ENCODE measurements at regions not wholly inside any gene's neighbourhood (a gene's known extent, or its start where the extent isn't known, plus 50 kb on each side); places are given as distances from the start of the nearest gene placed in this dataset.
A peak's percentile ranks its signal among the peaks of the same experiment; 100 is the strongest.

GRCh38 chr3:27945229-27945628 lies 223.1 kb upstream of the EOMES start:
- DNase-seq, result no peak

GRCh38 chr3:27960133-27960532 lies 238.0 kb upstream of the EOMES start:
- peak; percentile 49 for DNase-seq

GRCh38 chr3:27963519-27963918 lies 241.4 kb upstream of the EOMES start:
- DNase-seq, result no peak

- no peak for DNase-seq
Measured at GRCh38 chr3:27971600-27971999, 249.5 kb upstream of the EOMES start.

GRCh38 chr3:27976933-27977332 lies 254.8 kb upstream of the EOMES start:
- DNase-seq, result peak; percentile 54

DNA sequence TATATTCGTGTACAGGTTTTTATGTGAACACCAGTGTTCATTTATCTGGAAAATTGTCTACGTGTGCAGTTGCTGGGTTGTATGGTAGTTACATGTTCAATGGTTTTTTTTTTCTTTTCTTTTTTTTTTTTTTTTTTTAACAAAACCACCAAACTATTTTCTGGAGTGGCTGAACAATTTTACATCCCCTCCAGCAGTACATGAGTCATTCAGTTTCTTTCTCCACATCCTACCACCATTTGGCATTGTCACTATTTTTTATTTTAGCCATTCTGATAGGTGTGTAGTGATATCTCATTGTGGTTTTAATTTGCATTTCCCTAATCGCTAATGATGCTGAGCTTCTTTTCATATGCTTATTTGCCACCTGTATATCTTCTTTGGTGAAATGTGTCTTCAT lies 256.3 kb upstream of the EOMES start:
- DNase-seq, result peak; percentile 26

GRCh38 chr3:27985369-27986035 lies 255.9 kb upstream of the CMC1 start:
- peak; percentile 50 for DNase-seq

- DNase-seq, result no peak
Measured at GRCh38 chr3:27986234-27986879, 255.1 kb upstream of the CMC1 start.

- no peak for DNase-seq
Measured at GRCh38 chr3:27990324-27990723, 251.1 kb upstream of the CMC1 start.

DNA sequence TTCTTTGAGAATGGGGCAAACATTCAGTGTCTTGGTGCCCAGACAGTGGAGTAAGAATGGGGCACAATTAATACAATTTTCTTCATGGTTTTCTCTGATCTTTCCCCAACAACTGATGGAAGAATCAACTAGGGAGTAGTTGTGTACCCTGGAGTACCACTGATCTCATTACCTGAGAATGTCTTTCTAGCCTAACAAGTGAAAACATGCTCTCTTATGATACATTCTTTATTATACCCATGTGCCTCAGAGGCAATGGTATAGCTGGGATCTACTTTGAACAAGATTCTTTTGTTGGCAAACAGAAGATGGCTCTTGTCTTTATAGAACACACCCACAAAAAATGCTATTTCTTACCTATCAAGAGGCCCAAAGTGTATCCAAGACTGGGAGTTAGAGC lies 250.6 kb upstream of the CMC1 start:
- no peak for DNase-seq

DNA sequence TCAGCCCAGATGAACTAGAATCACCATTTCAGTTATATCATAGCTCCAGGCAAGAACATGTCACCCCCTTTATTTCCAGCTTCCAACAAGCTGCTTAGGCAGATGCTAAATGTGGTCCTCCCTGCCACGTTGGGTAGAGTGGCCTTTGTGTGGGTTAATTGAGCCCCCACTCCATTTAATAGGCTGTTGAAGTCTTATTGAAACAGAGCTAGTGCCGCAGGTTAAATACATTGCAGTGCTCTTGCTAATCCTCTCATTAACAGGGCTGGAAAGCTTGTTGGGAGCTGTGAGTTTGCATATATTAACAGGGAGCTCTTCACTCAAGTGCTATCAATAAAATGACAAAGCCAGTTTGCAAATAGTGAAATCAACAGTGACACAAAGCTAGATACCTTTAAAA lies 248.4 kb upstream of the CMC1 start:
- DNase-seq, result no peak

- DNase-seq, result no peak
Measured at GRCh38 chr3:28000608-28001007, 240.8 kb upstream of the CMC1 start.

DNA sequence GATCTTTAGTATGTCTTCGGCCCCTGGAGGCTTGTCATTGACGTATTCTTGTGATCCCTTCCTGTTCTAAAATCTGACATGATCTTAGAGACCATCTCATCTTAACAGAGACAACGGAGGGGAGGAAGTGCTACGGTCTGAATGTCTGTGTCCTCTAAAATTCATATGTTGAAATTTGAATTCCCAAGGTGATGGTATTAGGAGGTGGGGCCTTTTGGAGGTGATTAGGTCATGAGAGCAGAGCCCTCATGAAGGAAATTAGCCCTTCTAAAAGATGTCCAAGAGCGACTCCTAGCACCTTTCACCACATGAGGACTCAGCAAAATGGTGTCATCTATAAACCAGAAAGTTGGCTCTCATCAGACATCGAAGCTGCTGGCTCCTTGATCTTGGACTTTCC lies 233.2 kb upstream of the CMC1 start:
- DNase-seq, result no peak

GRCh38 chr3:28012830-28013229 lies 228.6 kb upstream of the CMC1 start:
- peak; percentile 6 for DNase-seq

- DNase-seq, result no peak
Measured at GRCh38 chr3:28013864-28014473, 227.4 kb upstream of the CMC1 start.

DNA sequence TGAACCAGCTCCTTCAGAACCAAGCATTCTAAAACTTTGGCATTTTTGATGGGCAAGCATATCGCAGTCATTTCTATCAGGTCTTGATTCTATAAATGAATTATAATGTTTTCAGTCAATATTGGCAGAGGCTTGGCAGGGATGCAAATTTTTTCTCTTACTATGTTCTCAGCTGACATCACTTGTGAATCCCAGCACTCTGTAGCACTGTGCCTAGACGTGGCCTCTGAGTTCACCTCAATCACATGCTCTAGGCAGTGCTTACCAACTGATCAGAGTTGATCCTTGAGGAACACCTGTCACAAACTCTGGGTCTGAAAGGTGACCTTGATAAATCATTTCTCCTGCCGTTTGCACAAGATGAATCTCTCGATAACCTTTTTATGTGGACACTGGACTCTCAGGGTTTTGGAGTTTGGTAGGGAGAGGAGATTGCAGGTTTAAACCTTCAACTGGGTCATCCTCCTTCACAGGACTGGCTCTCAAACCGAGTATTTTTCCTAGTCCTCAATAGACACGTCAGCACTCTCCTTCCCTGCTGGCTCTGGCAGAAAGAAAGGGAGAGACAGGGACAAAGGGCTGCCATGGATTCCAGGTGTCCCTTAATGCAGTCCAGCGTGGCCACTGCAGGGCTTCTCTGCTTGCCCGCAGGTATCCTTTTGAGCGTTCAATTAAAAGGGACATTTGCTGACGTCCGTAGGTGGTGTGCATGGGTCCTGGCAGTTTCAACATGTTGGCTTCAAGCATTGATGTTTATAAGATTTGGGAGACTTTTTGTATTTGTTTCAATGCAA lies 222.3 kb upstream of the CMC1 start:
- no peak for DNase-seq

GRCh38 chr3:28019740-28020139 lies 221.7 kb upstream of the CMC1 start:
- no peak for DNase-seq

GRCh38 chr3:28022916-28023315 lies 218.5 kb upstream of the CMC1 start:
- no peak for DNase-seq

- DNase-seq, result no peak
Measured at GRCh38 chr3:28028554-28028953, 212.9 kb upstream of the CMC1 start.

- DNase-seq, result no peak
Measured at GRCh38 chr3:28033059-28033784, 208.2 kb upstream of the CMC1 start.

GRCh38 chr3:28036599-28037575 lies 204.5 kb upstream of the CMC1 start:
- DNase-seq, result no peak

GRCh38 chr3:28039234-28039633 lies 202.2 kb upstream of the CMC1 start:
- no peak for DNase-seq

Data from EL (cell line).